ENCODE measurements at regions not wholly inside any gene's neighbourhood (a gene's known extent, or its start where the extent isn't known, plus 50 kb on each side); places are given as distances from the start of the nearest gene placed in this dataset.

DNA sequence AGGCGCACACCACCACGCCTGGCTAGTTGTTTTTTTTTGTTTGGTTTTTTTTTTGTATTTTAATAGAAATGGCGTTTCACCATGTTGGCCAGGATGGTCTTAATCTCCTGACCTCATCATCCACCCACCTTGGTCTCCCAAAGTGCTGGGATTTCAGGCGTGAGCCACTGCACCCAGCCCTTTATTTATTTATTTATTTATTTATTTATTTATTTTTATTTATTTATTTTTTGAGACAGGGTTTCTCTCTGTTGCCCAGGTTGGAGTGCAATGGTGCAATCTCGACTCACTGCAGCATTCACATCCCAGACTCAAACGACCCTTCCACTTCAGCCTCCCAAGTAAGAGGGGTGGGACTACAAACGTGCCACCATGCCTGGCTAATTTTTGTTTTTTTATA is 63.0 kb upstream of the ADAMTSL1 start:
- H3K4me3 ChIP-seq (replicated peaks in 1 of 4; ENCODE audit: control extremely low read depth in 1 of 4, insufficient read depth in 1 of 4, low read depth in 3 of 4, low read length in 4 of 4): no peak overlapping the region
- no peaks in the 10 kb centered on the region for H3K27me3 ChIP-seq (ENCODE audit: control insufficient read depth, insufficient read depth, low read length)
- no peak overlapping the region for H3K27ac ChIP-seq (ENCODE audit: insufficient read depth, low read length)
- H3K9ac ChIP-seq (ENCODE audit: insufficient read depth, low read length): no peak overlapping the region
- H3K36me3 ChIP-seq (ENCODE audit: control insufficient read depth, insufficient read depth, low read length): no peaks in the 10 kb centered on the region
- H4K20me1 ChIP-seq (ENCODE audit: control insufficient read depth, extremely low read depth, insufficient read depth, low read length): no peaks in the 10 kb centered on the region
- no peaks in the 10 kb centered on the region for H3K79me2 ChIP-seq (ENCODE audit: control insufficient read depth, insufficient read depth, low read length)
- TF ChIP-seq, protein P1, sequence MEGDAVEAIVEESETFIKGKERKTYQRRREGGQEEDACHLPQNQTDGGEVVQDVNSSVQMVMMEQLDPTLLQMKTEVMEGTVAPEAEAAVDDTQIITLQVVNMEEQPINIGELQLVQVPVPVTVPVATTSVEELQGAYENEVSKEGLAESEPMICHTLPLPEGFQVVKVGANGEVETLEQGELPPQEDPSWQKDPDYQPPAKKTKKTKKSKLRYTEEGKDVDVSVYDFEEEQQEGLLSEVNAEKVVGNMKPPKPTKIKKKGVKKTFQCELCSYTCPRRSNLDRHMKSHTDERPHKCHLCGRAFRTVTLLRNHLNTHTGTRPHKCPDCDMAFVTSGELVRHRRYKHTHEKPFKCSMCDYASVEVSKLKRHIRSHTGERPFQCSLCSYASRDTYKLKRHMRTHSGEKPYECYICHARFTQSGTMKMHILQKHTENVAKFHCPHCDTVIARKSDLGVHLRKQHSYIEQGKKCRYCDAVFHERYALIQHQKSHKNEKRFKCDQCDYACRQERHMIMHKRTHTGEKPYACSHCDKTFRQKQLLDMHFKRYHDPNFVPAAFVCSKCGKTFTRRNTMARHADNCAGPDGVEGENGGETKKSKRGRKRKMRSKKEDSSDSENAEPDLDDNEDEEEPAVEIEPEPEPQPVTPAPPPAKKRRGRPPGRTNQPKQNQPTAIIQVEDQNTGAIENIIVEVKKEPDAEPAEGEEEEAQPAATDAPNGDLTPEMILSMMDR (conservative IDR thresholded peaks at IDR 0.05 in 1 of 2, IDR thresholded peaks at IDR 0.05 in 1 of 2; ENCODE audit: low read depth in 1 of 2, low read length in 2 of 2): no peak
- TF ChIP-seq EZH2 (IDR thresholded peaks at IDR 0.05; ENCODE audit: low read length, missing control alignments): no peak
- H2AFZ ChIP-seq (ENCODE audit: low read length): no peak overlapping the region
- H3K9me3 ChIP-seq (ENCODE audit: control insufficient read depth, insufficient read depth, low read depth, low read length): no peaks in the 10 kb centered on the region
- no peaks in the 10 kb centered on the region for H3K4me1 ChIP-seq (ENCODE audit: control insufficient read depth, extremely low read depth, insufficient read depth, low read length)
- no peak for DNase-seq (ENCODE audit: low read depth in 2 of 2)
- H3K4me2 ChIP-seq (ENCODE audit: extremely low read depth, insufficient read depth, low read length): no peak overlapping the region

- H3K4me2 ChIP-seq (ENCODE audit: extremely low read depth, insufficient read depth, low read length): no peak overlapping the region
- H3K27me3 ChIP-seq (ENCODE audit: control insufficient read depth, insufficient read depth, low read length): no peaks in the 10 kb centered on the region
- no peak for DNase-seq (ENCODE audit: low read depth in 2 of 2)
- H3K36me3 ChIP-seq (ENCODE audit: control insufficient read depth, insufficient read depth, low read length): no peaks in the 10 kb centered on the region
- no peaks in the 10 kb centered on the region for H3K79me2 ChIP-seq (ENCODE audit: control insufficient read depth, insufficient read depth, low read length)
- H3K4me1 ChIP-seq (ENCODE audit: control insufficient read depth, extremely low read depth, insufficient read depth, low read length): no peaks in the 10 kb centered on the region
- no peak overlapping the region for H2AFZ ChIP-seq (ENCODE audit: low read length)
- no peaks in the 10 kb centered on the region for H3K9me3 ChIP-seq (ENCODE audit: control insufficient read depth, insufficient read depth, low read depth, low read length)
- H4K20me1 ChIP-seq (ENCODE audit: control insufficient read depth, extremely low read depth, insufficient read depth, low read length): no peaks in the 10 kb centered on the region
- H3K4me3 ChIP-seq (replicated peaks in 1 of 4; ENCODE audit: control extremely low read depth in 1 of 4, insufficient read depth in 1 of 4, low read depth in 3 of 4, low read length in 4 of 4): no peak overlapping the region
- no peak overlapping the region for H3K9ac ChIP-seq (ENCODE audit: insufficient read depth, low read length)
- TF ChIP-seq, protein P1 (conservative IDR thresholded peaks at IDR 0.05 in 1 of 2, IDR thresholded peaks at IDR 0.05 in 1 of 2; ENCODE audit: low read depth in 1 of 2, low read length in 2 of 2): no peak
- no peak for TF ChIP-seq EZH2 (IDR thresholded peaks at IDR 0.05; ENCODE audit: low read length, missing control alignments)
- H3K27ac ChIP-seq (ENCODE audit: insufficient read depth, low read length): no peak overlapping the region
Measured at GRCh38 chr9:18421391-18421790, 52.6 kb upstream of the ADAMTSL1 start.

- H3K9ac ChIP-seq (ENCODE audit: insufficient read depth, low read length): no peak overlapping the region
- H3K27me3 ChIP-seq (ENCODE audit: control insufficient read depth, insufficient read depth, low read length): no peaks in the 10 kb centered on the region
- no peak overlapping the region for H3K27ac ChIP-seq (ENCODE audit: insufficient read depth, low read length)
- no peak for TF ChIP-seq EZH2 (IDR thresholded peaks at IDR 0.05; ENCODE audit: low read length, missing control alignments)
- TF ChIP-seq, protein P1 (conservative IDR thresholded peaks at IDR 0.05 in 1 of 2, IDR thresholded peaks at IDR 0.05 in 1 of 2; ENCODE audit: low read depth in 1 of 2, low read length in 2 of 2): no peak
- H3K9me3 ChIP-seq (ENCODE audit: control insufficient read depth, insufficient read depth, low read depth, low read length): no peaks in the 10 kb centered on the region
- no peaks in the 10 kb centered on the region for H3K4me1 ChIP-seq (ENCODE audit: control insufficient read depth, extremely low read depth, insufficient read depth, low read length)
- no peaks in the 10 kb centered on the region for H3K36me3 ChIP-seq (ENCODE audit: control insufficient read depth, insufficient read depth, low read length)
- H4K20me1 ChIP-seq (ENCODE audit: control insufficient read depth, extremely low read depth, insufficient read depth, low read length): no peaks in the 10 kb centered on the region
- H3K4me2 ChIP-seq (ENCODE audit: extremely low read depth, insufficient read depth, low read length): no peak overlapping the region
- no peak overlapping the region for H2AFZ ChIP-seq (ENCODE audit: low read length)
- no peaks in the 10 kb centered on the region for H3K79me2 ChIP-seq (ENCODE audit: control insufficient read depth, insufficient read depth, low read length)
- DNase-seq (ENCODE audit: low read depth in 2 of 2): peak in 1 of 2 donors; percentile 49
- no peak overlapping the region for H3K4me3 ChIP-seq (replicated peaks in 1 of 4; ENCODE audit: control extremely low read depth in 1 of 4, insufficient read depth in 1 of 4, low read depth in 3 of 4, low read length in 4 of 4)
Measured at GRCh38 chr9:18422296-18423036, 51.5 kb upstream of the ADAMTSL1 start.
